ENCODE measurements at regions not wholly inside any gene's neighbourhood (a gene's known extent, or its start where the extent isn't known, plus 50 kb on each side); places are given as distances from the start of the nearest gene placed in this dataset.

DNA sequence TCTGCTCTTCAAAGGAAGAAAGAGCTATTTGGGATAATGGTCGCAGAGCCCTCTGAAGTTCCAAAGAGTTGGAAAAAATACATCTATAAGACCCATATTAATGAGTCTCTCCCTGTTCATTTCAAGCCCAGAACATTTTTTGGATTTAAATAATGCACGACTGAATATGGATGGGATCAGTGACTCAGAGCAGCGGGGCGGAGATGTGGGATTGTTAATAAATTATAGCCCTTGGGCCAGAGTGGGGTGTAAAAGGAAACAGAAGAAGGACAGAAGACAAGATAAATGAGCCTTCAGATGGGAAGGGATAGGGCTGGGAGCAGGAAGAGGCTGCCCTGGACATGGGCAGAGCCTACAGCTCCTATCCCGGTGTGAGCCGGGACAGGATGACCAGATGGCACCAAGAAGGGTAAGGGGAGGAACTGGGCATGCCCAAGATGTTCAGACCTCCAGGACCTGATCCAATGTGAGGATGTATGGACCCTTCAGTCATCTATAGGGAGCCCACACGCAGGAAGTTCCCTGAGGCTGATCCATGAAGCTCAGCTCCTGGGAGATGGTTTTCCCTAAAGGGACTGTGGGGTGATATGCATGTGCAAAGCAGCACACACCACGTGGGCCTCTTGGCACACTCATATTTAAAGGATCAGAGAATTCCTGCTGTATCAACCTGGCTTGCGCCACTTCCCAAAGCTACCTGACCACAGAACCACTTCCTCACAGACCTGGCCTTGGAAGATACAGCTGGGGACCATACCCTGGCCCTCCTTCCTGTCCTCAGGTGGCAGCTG lies 96.1 kb upstream of the PLXNA4 start:
- POLR2A ChIA-PET, result no interaction called here
- no TSS peak for BruUV-seq (replicated peaks)
- Histone ChIP-seq H3K36me3 (ENCODE audit: control insufficient read depth, insufficient read depth, low read length) (no peaks in the 10 kb centered on the region), H3K27ac (ENCODE audit: low read length) (no peak overlapping the region), H3K4me3 (ENCODE audit: low read depth in 2 of 2, low read length in 2 of 2) (no peak overlapping the region), H3K27me3 (ENCODE audit: control insufficient read depth, insufficient read depth, low read length) (no peaks in the 10 kb centered on the region), H3K4me1 (ENCODE audit: control insufficient read depth, insufficient read depth, low read length) (no peaks in the 10 kb centered on the region), H3K9me3 (ENCODE audit: control insufficient read depth, insufficient read depth, low read depth, low read length) (no peaks in the 10 kb centered on the region)
- ATAC-seq (no peak), DNase-seq (ENCODE audit: low read depth, low spot score) (no peak)
- CTCF ChIA-PET, result no interaction called here
- intact Hi-C loops (cut with micrococcal nuclease; ENCODE audit: unreplicated experiment), result no loop called here
- in situ Hi-C loops (cut with HindIII; ENCODE audit: low pct_unique_long_range_greater_than_20kb, low sequenced_read_pairs), result no loop called here
- TF ChIP-seq POLR2AphosphoS5 (IDR thresholded peaks at IDR 0.05; ENCODE audit: low read depth, low read length) (no peak), SIN3A (IDR thresholded peaks at IDR 0.05; ENCODE audit: borderline replicate concordance, insufficient read depth, low read depth, low read length) (no peak), TCF7L2 (IDR thresholded peaks at IDR 0.05; ENCODE audit: low read depth, low read length) (no peak)
- TF ChIP-seq, protein P1, sequence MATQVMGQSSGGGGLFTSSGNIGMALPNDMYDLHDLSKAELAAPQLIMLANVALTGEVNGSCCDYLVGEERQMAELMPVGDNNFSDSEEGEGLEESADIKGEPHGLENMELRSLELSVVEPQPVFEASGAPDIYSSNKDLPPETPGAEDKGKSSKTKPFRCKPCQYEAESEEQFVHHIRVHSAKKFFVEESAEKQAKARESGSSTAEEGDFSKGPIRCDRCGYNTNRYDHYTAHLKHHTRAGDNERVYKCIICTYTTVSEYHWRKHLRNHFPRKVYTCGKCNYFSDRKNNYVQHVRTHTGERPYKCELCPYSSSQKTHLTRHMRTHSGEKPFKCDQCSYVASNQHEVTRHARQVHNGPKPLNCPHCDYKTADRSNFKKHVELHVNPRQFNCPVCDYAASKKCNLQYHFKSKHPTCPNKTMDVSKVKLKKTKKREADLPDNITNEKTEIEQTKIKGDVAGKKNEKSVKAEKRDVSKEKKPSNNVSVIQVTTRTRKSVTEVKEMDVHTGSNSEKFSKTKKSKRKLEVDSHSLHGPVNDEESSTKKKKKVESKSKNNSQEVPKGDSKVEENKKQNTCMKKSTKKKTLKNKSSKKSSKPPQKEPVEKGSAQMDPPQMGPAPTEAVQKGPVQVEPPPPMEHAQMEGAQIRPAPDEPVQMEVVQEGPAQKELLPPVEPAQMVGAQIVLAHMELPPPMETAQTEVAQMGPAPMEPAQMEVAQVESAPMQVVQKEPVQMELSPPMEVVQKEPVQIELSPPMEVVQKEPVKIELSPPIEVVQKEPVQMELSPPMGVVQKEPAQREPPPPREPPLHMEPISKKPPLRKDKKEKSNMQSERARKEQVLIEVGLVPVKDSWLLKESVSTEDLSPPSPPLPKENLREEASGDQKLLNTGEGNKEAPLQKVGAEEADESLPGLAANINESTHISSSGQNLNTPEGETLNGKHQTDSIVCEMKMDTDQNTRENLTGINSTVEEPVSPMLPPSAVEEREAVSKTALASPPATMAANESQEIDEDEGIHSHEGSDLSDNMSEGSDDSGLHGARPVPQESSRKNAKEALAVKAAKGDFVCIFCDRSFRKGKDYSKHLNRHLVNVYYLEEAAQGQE (IDR thresholded peaks at IDR 0.05; ENCODE audit: insufficient read depth in 1 of 2, low read depth in 2 of 2, low read length in 1 of 2), result no peak
- TF ChIP-seq, protein P2, sequence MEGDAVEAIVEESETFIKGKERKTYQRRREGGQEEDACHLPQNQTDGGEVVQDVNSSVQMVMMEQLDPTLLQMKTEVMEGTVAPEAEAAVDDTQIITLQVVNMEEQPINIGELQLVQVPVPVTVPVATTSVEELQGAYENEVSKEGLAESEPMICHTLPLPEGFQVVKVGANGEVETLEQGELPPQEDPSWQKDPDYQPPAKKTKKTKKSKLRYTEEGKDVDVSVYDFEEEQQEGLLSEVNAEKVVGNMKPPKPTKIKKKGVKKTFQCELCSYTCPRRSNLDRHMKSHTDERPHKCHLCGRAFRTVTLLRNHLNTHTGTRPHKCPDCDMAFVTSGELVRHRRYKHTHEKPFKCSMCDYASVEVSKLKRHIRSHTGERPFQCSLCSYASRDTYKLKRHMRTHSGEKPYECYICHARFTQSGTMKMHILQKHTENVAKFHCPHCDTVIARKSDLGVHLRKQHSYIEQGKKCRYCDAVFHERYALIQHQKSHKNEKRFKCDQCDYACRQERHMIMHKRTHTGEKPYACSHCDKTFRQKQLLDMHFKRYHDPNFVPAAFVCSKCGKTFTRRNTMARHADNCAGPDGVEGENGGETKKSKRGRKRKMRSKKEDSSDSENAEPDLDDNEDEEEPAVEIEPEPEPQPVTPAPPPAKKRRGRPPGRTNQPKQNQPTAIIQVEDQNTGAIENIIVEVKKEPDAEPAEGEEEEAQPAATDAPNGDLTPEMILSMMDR (IDR thresholded peaks at IDR 0.05), result no peak

DNA sequence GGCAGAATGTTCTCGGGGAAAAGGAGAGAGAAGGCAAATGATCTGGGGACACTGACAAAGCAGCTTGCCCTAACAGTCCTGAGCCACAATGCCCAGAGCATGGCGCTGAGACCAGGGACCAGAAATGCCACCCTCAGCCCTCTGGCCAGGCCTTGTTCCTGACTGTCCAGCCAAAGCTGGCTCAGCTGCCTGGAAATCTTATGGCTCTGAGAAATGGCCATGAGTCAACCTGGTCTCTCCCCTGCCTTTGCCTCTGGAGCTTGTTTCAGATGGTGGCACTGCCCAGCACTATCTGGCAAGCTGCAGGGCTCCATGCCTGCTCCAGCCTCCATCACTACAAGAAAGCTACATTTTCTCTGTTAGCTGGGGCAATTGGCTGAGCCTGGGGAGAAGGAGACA lies 90.5 kb upstream of the PLXNA4 start:
- POLR2A ChIA-PET, result no interaction called here
- intact Hi-C loops (cut with micrococcal nuclease; ENCODE audit: unreplicated experiment), result no loop called here
- no peak for TF ChIP-seq SIN3A (IDR thresholded peaks at IDR 0.05; ENCODE audit: borderline replicate concordance, insufficient read depth, low read depth, low read length)
- no peak for TF ChIP-seq POLR2AphosphoS5 (IDR thresholded peaks at IDR 0.05; ENCODE audit: low read depth, low read length)
- TF ChIP-seq, protein P2 (IDR thresholded peaks at IDR 0.05), result no peak
- TF ChIP-seq, protein P1 (IDR thresholded peaks at IDR 0.05; ENCODE audit: insufficient read depth in 1 of 2, low read depth in 2 of 2, low read length in 1 of 2), result no peak
- no peak for TF ChIP-seq TCF7L2 (IDR thresholded peaks at IDR 0.05; ENCODE audit: low read depth, low read length)
- Histone ChIP-seq H3K27me3 (ENCODE audit: control insufficient read depth, insufficient read depth, low read length) (no peaks in the 10 kb centered on the region), H3K9me3 (ENCODE audit: control insufficient read depth, insufficient read depth, low read depth, low read length) (no peaks in the 10 kb centered on the region), H3K4me3 (ENCODE audit: low read depth in 2 of 2, low read length in 2 of 2) (peak overlapping the region in 1 of 2 experiments; percentile 2; a peak in 1 of 4 replicates), H3K4me1 (ENCODE audit: control insufficient read depth, insufficient read depth, low read length) (no peaks in the 10 kb centered on the region), H3K36me3 (ENCODE audit: control insufficient read depth, insufficient read depth, low read length) (no peaks in the 10 kb centered on the region), H3K27ac (ENCODE audit: low read length) (no peak overlapping the region)
- BruUV-seq (replicated peaks), result no TSS peak
- in situ Hi-C loops (cut with HindIII; ENCODE audit: low pct_unique_long_range_greater_than_20kb, low sequenced_read_pairs), result no loop called here
- CTCF ChIA-PET, result no interaction called here
- DNase-seq (ENCODE audit: low read depth, low spot score), result no peak
- no peak for ATAC-seq

Measured in Panc1 (cell line).